HG03196 (cell line): ENCODE measurements at regions not wholly inside any gene's neighbourhood (a gene's known extent, or its start where the extent isn't known, plus 50 kb on each side); places are given as distances from the start of the nearest gene placed in this dataset.

ENCODE experiments used
- ATAC-seq: cut with Tn5 transposase; IDR thresholded peaks from one replicate; pipeline ENCODE4 v1.9.1; 2021; ENCODE audit not compliant: unreplicated experiment

DNA sequence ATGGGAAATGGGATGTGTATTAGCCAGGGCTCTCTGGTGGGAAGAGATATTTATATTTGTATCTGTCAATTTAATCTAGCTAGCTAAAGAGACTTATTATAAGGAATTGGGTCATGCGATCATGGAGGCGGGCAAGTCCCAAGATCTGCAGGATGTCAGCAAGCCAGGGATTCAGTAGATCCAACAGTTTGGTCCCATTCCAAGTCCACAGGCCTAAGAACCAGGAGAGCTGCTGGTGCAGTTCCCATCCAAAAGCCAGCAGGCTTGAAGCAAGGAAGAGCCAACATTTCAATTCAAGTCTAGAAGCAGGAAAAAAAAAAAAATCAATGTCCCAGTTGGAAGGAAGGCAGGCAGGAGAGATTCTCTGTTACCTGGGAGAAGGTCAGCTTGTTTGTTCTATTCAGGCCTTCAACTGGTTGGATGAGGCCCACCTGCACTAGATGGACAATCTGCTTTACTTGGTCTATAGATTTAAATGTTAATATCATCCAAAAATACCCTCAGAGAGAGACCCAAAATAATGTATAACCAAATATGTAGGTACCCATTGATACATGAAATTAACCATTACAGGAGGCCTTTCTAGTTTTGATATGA is 60.7 kb upstream of the BCAT1 start:
- ATAC-seq = no peak

DNA sequence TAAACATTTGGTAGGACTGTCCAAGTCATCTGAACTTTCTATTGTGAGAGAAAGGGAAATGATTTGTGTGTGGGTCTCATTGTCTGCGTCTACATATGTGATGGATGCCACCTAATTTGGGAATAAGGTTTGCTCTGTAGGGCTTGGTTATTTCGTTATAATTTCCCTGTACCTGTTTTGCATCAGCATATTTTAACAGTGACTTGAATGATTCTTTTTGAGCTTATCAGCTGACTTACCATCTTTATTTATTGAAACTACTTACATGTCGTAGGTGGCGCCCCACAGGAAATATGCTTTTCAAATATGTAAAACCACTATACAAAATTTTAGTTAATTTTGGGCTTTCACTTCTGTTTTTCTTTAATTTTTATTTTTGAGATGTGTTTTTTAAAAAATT is 56.5 kb upstream of the BCAT1 start:
- ATAC-seq = no peak

DNA sequence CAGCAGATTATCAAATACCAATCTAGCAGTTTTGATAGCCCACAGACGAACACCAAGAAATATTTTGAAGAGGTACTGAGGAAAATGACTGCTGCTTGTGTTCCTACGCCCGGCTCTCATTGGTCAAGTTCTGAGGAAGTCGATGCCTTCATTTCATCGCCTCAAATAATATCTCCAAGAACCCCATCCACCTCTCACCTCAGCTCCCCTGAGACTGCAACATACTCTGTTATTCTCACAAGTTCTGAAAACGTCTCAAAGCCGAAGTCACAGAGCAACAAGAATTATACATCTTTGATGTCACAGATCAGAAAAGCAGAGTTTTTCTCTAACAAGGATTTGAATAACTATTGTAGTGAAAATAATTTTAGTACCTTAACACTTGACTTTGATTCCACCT is 55.5 kb upstream of the BCAT1 start:
- ATAC-seq = no peak

DNA sequence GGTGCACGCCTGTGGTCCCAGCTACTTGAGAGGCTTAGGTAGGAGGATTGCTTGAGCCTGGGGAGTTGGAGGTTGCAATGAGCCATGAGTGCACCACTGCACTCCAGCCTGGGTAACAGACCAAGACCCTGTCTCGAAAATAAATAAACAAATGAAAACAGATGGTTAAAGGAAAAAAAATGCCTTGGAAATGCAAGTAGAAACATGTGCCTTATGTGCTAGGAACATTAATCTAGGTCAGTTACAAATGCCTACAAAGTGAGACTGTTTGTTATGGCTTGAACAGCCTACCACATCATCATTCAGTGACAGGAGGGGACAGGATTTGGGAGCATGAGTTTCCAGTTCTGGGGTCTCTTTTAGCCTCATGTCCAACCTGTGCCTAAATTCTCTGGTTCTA is 52.4 kb upstream of the BCAT1 start:
- ATAC-seq = no peak
